Omental fat pad (tissue), 3 donors: ENCODE measurements at regions not wholly inside any gene's neighbourhood (a gene's known extent, or its start where the extent isn't known, plus 50 kb on each side); places are given as distances from the start of the nearest gene placed in this dataset.

Source experiments
- ATAC-seq: fragments of 150-250 bp; one replicate; pipeline ENCODE4 v1.9.1; 2016; ENCODE audit warnings: mild to moderate bottlenecking, moderate library complexity; ENCODE audit not compliant: low FRiP score
- DNase-seq: peaks from one replicate; pipeline ENCODE4 v3.0.0-alpha.2; 2019; ENCODE audit warnings: low spot score
- CTCF ChIP-seq, 3 donors: fragments of 450-650 bp; IDR thresholded peaks; one replicate each; pipeline ENCODE4 v1.5.1; 2016 to 2017; ENCODE audit warnings: antibody characterized with exemption in 3 of 3, mild to moderate bottlenecking in 3 of 3, moderate library complexity in 2 of 3

- no peak for ATAC-seq
- TF ChIP-seq CTCF (IDR thresholded peaks at IDR 0.05), result no peak
- no peak for DNase-seq
Observed at GRCh38 chr5:66345281-66345680, 201.2 kb downstream of the SREK1 start.

GRCh38 chr5:66346869-66347268, 202.8 kb downstream of the SREK1 start:
- no peak for DNase-seq
- no peak for TF ChIP-seq CTCF (IDR thresholded peaks at IDR 0.05)
- ATAC-seq, result no peak

- ATAC-seq (peak; percentile 42), DNase-seq (no peak)
- no peak for TF ChIP-seq CTCF (IDR thresholded peaks at IDR 0.05)
Observed at GRCh38 chr5:66348387-66349125, 204.5 kb downstream of the SREK1 start.

GRCh38 chr5:66351813-66352212, 207.7 kb downstream of the SREK1 start:
- no peak for TF ChIP-seq CTCF (IDR thresholded peaks at IDR 0.05)
- DNase-seq (no peak), ATAC-seq (no peak)

GRCh38 chr5:66353186-66353585, 209.1 kb downstream of the SREK1 start:
- DNase-seq, result no peak
- TF ChIP-seq CTCF (IDR thresholded peaks at IDR 0.05), result no peak
- no peak for ATAC-seq

GRCh38 chr5:66354422-66354821, 210.3 kb downstream of the SREK1 start:
- no peak for ATAC-seq
- no peak for TF ChIP-seq CTCF (IDR thresholded peaks at IDR 0.05)
- no peak for DNase-seq

GRCh38 chr5:66356011-66356565, 212.0 kb downstream of the SREK1 start:
- DNase-seq (no peak), ATAC-seq (no peak)
- TF ChIP-seq CTCF (IDR thresholded peaks at IDR 0.05), result no peak
